T-helper 2 cell treated with Interferon-gamma antibody and Interleukin-4, amounts not matched to agents 5 μg/mL and 100 μg/mL, for 36 hours (primary cell): ENCODE measurements at regions not wholly inside any gene's neighbourhood (a gene's known extent, or its start where the extent isn't known, plus 50 kb on each side); places are given as distances from the start of the nearest gene placed in this dataset.

Source experiments
- DNase-seq: peaks from one replicate; pipeline ENCODE4 v3.0.0; 2021; ENCODE audit warnings: low spot score
- H3K27ac Mint-ChIP-seq: one replicate; pipeline ENCODE4 v1.8.0; 2021; ENCODE audit warnings: mild to moderate bottlenecking, mixed read lengths
- H3K27me3 Mint-ChIP-seq: one replicate; pipeline ENCODE4 v1.8.0; 2021; ENCODE audit warnings: low read depth, mixed read lengths
- H3K36me3 Mint-ChIP-seq: one replicate; pipeline ENCODE4 v1.8.0; 2021; ENCODE audit warnings: low read depth, mixed read lengths
- H3K4me1 Mint-ChIP-seq: one replicate; pipeline ENCODE4 v1.8.0; 2021; ENCODE audit warnings: low read depth, mixed read lengths
- H3K4me3 Mint-ChIP-seq: one replicate; pipeline ENCODE4 v1.8.0; 2022; ENCODE audit warnings: mild to moderate bottlenecking, moderate library complexity, mixed read lengths
- H3K9me3 Mint-ChIP-seq: one replicate; pipeline ENCODE4 v1.8.0; 2021; ENCODE audit warnings: mixed read lengths

GRCh38 chr4:151811403-151811802, 50.6 kb upstream of the GATB start:
- H3K4me3 Mint-ChIP-seq, result no peak overlapping the region

More at GRCh38 chr4:151811403-151811802, 50.6 kb upstream of the GATB start:
- H3K4me1 Mint-ChIP-seq, result no peaks in the 10 kb centered on the region
- H3K9me3 Mint-ChIP-seq, result no peaks in the 10 kb centered on the region
- no peak for DNase-seq
- no peaks in the 10 kb centered on the region for H3K27me3 Mint-ChIP-seq
- no peaks in the 10 kb centered on the region for H3K36me3 Mint-ChIP-seq
- H3K27ac Mint-ChIP-seq, result no peak overlapping the region
